ENCODE measurements at regions not wholly inside any gene's neighbourhood (a gene's known extent, or its start where the extent isn't known, plus 50 kb on each side); places are given as distances from the start of the nearest gene placed in this dataset.

- Mint-ChIP-seq H3K9me3 (peaks cover 5% of the 10 kb centered on the region), H3K4me3 (no peak overlapping the region)
- no peak for TF ChIP-seq CTCF (conservative IDR thresholded peaks at IDR 0.05)
Observed at GRCh38 chr5:101136454-101136853, 233.4 kb upstream of the ST8SIA4 start.

GRCh38 chr5:101123363-101123762 is 220.3 kb upstream of the ST8SIA4 start:
- no peak for DNase-seq (ENCODE audit: low read depth, low spot score)
- H3K9me3 Mint-ChIP-seq: no peaks in the 10 kb centered on the region
- no peaks in the 10 kb centered on the region for H3K36me3 Mint-ChIP-seq (ENCODE audit: low read depth)
- H3K4me1 Mint-ChIP-seq: no peaks in the 10 kb centered on the region
- H3K27me3 Mint-ChIP-seq (ENCODE audit: low read depth): no peaks in the 10 kb centered on the region
- H3K4me3 Mint-ChIP-seq: no peak overlapping the region
- H3K27ac Mint-ChIP-seq (ENCODE audit: unreplicated experiment): no peak overlapping the region
- TF ChIP-seq CTCF (conservative IDR thresholded peaks at IDR 0.05): no peak

More at GRCh38 chr5:101136454-101136853, 233.4 kb upstream of the ST8SIA4 start:
- no peaks in the 10 kb centered on the region for H3K36me3 Mint-ChIP-seq (ENCODE audit: low read depth)
- no peaks in the 10 kb centered on the region for H3K27me3 Mint-ChIP-seq (ENCODE audit: low read depth)
- no peaks in the 10 kb centered on the region for H3K4me1 Mint-ChIP-seq
- DNase-seq (ENCODE audit: low read depth, low spot score): no peak
- H3K27ac Mint-ChIP-seq (ENCODE audit: unreplicated experiment): no peak overlapping the region

- H3K4me1 Mint-ChIP-seq: no peaks in the 10 kb centered on the region
- H3K36me3 Mint-ChIP-seq (ENCODE audit: low read depth): no peaks in the 10 kb centered on the region
- no peak overlapping the region for H3K27ac Mint-ChIP-seq (ENCODE audit: unreplicated experiment)
- no peaks in the 10 kb centered on the region for H3K27me3 Mint-ChIP-seq (ENCODE audit: low read depth)
- DNase-seq (ENCODE audit: low read depth, low spot score): no peak
- no peaks in the 10 kb centered on the region for H3K9me3 Mint-ChIP-seq
- H3K4me3 Mint-ChIP-seq: no peak overlapping the region
- no peak for TF ChIP-seq CTCF (conservative IDR thresholded peaks at IDR 0.05)
Observed at GRCh38 chr5:101112645-101113044, 209.6 kb upstream of the ST8SIA4 start.

- Mint-ChIP-seq H3K9me3 (no peaks in the 10 kb centered on the region), H3K4me1 (peaks cover 4% of the 10 kb centered on the region), H3K36me3 (ENCODE audit: low read depth) (no peaks in the 10 kb centered on the region), H3K27me3 (ENCODE audit: low read depth) (no peaks in the 10 kb centered on the region), H3K4me3 (no peak overlapping the region), H3K27ac (ENCODE audit: unreplicated experiment) (no peak overlapping the region)
- no peak for TF ChIP-seq CTCF (conservative IDR thresholded peaks at IDR 0.05)
- DNase-seq (ENCODE audit: low read depth, low spot score): no peak
Observed at GRCh38 chr5:101103874-101104273, 200.8 kb upstream of the ST8SIA4 start.

- no peaks in the 10 kb centered on the region for H3K27me3 Mint-ChIP-seq (ENCODE audit: low read depth)
Observed at GRCh38 chr5:101102506-101102905, 199.4 kb upstream of the ST8SIA4 start.

More at GRCh38 chr5:101102506-101102905, 199.4 kb upstream of the ST8SIA4 start:
- Mint-ChIP-seq H3K4me1 (peaks cover 4% of the 10 kb centered on the region), H3K36me3 (ENCODE audit: low read depth) (no peaks in the 10 kb centered on the region), H3K27ac (ENCODE audit: unreplicated experiment) (no peak overlapping the region), H3K4me3 (no peak overlapping the region), H3K9me3 (no peaks in the 10 kb centered on the region)
- TF ChIP-seq CTCF (conservative IDR thresholded peaks at IDR 0.05): no peak
- DNase-seq (ENCODE audit: low read depth, low spot score): no peak
